Adipocyte (in vitro differentiated cells): ENCODE measurements at regions not wholly inside any gene's neighbourhood (a gene's known extent, or its start where the extent isn't known, plus 50 kb on each side); places are given as distances from the start of the nearest gene placed in this dataset.

Experiments
- DNase-seq: peaks from one replicate; pipeline ENCODE4 v3.0.0-alpha.2; 2015; ENCODE audit warnings: low read depth
- H3K27me3 ChIP-seq: replicated peaks from 2 replicates; pipeline ENCODE4 v1.7.0; 2013; ENCODE audit warnings: mild to moderate bottlenecking, low read length, moderate library complexity; ENCODE audit not compliant: control insufficient read depth, insufficient read depth
- H3K36me3 ChIP-seq: 2 replicates; pipeline ENCODE4 v1.7.0; 2013; ENCODE audit warnings: low read length, mild to moderate bottlenecking, moderate library complexity; ENCODE audit not compliant: control insufficient read depth, insufficient read depth, severe bottlenecking
- H3K4me1 ChIP-seq: 2 replicates; pipeline ENCODE4 v1.7.0; 2013; ENCODE audit warnings: mild to moderate bottlenecking, low read length, moderate library complexity; ENCODE audit not compliant: control insufficient read depth, insufficient read depth
- H3K4me3 ChIP-seq: 2 replicates; pipeline ENCODE4 v1.7.0; 2013; ENCODE audit warnings: mild to moderate bottlenecking, low read length, moderate library complexity
- H3K9ac ChIP-seq: 2 replicates; pipeline ENCODE4 v1.7.0; 2013; ENCODE audit warnings: mild to moderate bottlenecking, low read length, moderate library complexity
- H3K9me3 ChIP-seq: 2 replicates; pipeline ENCODE4 v1.7.0; 2013; ENCODE audit warnings: mild to moderate bottlenecking, low read length, moderate library complexity; ENCODE audit not compliant: control insufficient read depth

GRCh38 chr3:56908004-56908403 is 106.3 kb upstream of the ARHGEF3 start:
- no peak overlapping the region for H3K4me3 ChIP-seq
- no peaks in the 10 kb centered on the region for H3K36me3 ChIP-seq
- H3K27me3 ChIP-seq: no peaks in the 10 kb centered on the region
- no peaks in the 10 kb centered on the region for H3K9me3 ChIP-seq
- no peak for DNase-seq
- H3K9ac ChIP-seq: no peak overlapping the region
- H3K4me1 ChIP-seq: peaks cover 4% of the 10 kb centered on the region

GRCh38 chr3:56904552-56905215 is 102.9 kb upstream of the ARHGEF3 start:
- Histone ChIP-seq H3K4me3 (no peak overlapping the region), H3K27me3 (no peaks in the 10 kb centered on the region), H3K9ac (no peak overlapping the region), H3K36me3 (no peaks in the 10 kb centered on the region), H3K4me1 (peaks cover 4% of the 10 kb centered on the region), H3K9me3 (no peaks in the 10 kb centered on the region)
- DNase-seq: no peak

- no peaks in the 10 kb centered on the region for H3K36me3 ChIP-seq
- peaks cover 4% of the 10 kb centered on the region for H3K4me1 ChIP-seq
- no peak overlapping the region for H3K9ac ChIP-seq
- H3K9me3 ChIP-seq: no peaks in the 10 kb centered on the region
- H3K4me3 ChIP-seq: no peak overlapping the region
- DNase-seq: no peak
- H3K27me3 ChIP-seq: no peaks in the 10 kb centered on the region
These were observed 101.6 kb upstream of the ARHGEF3 start for GRCh38 chr3:56903231-56903782.

- peaks cover 4% of the 10 kb centered on the region for H3K4me1 ChIP-seq
- no peak for DNase-seq
- no peak overlapping the region for H3K4me3 ChIP-seq
- no peaks in the 10 kb centered on the region for H3K36me3 ChIP-seq
- no peaks in the 10 kb centered on the region for H3K27me3 ChIP-seq
- no peaks in the 10 kb centered on the region for H3K9me3 ChIP-seq
- H3K9ac ChIP-seq: no peak overlapping the region
These were observed 100.9 kb upstream of the ARHGEF3 start for GRCh38 chr3:56902468-56903160.

- no peaks in the 10 kb centered on the region for H3K27me3 ChIP-seq
- H3K4me1 ChIP-seq: peaks cover 4% of the 10 kb centered on the region
- no peaks in the 10 kb centered on the region for H3K9me3 ChIP-seq
- H3K4me3 ChIP-seq: no peak overlapping the region
- H3K36me3 ChIP-seq: no peaks in the 10 kb centered on the region
- no peak for DNase-seq
- no peak overlapping the region for H3K9ac ChIP-seq
These were observed 99.1 kb upstream of the ARHGEF3 start for GRCh38 chr3:56900801-56901200.

GRCh38 chr3:56899851-56900250 is 98.1 kb upstream of the ARHGEF3 start:
- H3K9me3 ChIP-seq: no peaks in the 10 kb centered on the region
- no peak for DNase-seq

GRCh38 chr3:56899078-56899477 is 97.3 kb upstream of the ARHGEF3 start:
- Histone ChIP-seq H3K4me1 (no peaks in the 10 kb centered on the region), H3K27me3 (no peaks in the 10 kb centered on the region), H3K4me3 (no peak overlapping the region), H3K9ac (no peak overlapping the region), H3K9me3 (no peaks in the 10 kb centered on the region), H3K36me3 (no peaks in the 10 kb centered on the region)
- no peak for DNase-seq

More at GRCh38 chr3:56899851-56900250, 98.1 kb upstream of the ARHGEF3 start:
- Histone ChIP-seq H3K9ac (no peak overlapping the region), H3K36me3 (no peaks in the 10 kb centered on the region), H3K4me3 (no peak overlapping the region), H3K27me3 (no peaks in the 10 kb centered on the region), H3K4me1 (peaks cover 3% of the 10 kb centered on the region)

- Histone ChIP-seq H3K4me1 (no peaks in the 10 kb centered on the region), H3K36me3 (no peaks in the 10 kb centered on the region), H3K9ac (no peak overlapping the region), H3K4me3 (no peak overlapping the region), H3K27me3 (no peaks in the 10 kb centered on the region), H3K9me3 (no peaks in the 10 kb centered on the region)
- no peak for DNase-seq
These were observed 94.6 kb upstream of the ARHGEF3 start for GRCh38 chr3:56896357-56896756.

GRCh38 chr3:56894881-56895431 is 93.2 kb upstream of the ARHGEF3 start:
- no peaks in the 10 kb centered on the region for H3K4me1 ChIP-seq
- no peak overlapping the region for H3K4me3 ChIP-seq
- no peaks in the 10 kb centered on the region for H3K9me3 ChIP-seq
- H3K36me3 ChIP-seq: no peaks in the 10 kb centered on the region
- no peaks in the 10 kb centered on the region for H3K27me3 ChIP-seq
- no peak overlapping the region for H3K9ac ChIP-seq
- DNase-seq: peak; percentile 22

GRCh38 chr3:56890448-56891091 is 88.8 kb upstream of the ARHGEF3 start:
- H3K9me3 ChIP-seq: no peaks in the 10 kb centered on the region
- H3K4me3 ChIP-seq: no peak overlapping the region
- DNase-seq: no peak
- H3K27me3 ChIP-seq: no peaks in the 10 kb centered on the region
- H3K4me1 ChIP-seq: no peaks in the 10 kb centered on the region
- no peaks in the 10 kb centered on the region for H3K36me3 ChIP-seq
- no peak overlapping the region for H3K9ac ChIP-seq

- no peaks in the 10 kb centered on the region for H3K27me3 ChIP-seq
- DNase-seq: no peak
- H3K9me3 ChIP-seq: no peaks in the 10 kb centered on the region
- H3K4me1 ChIP-seq: no peaks in the 10 kb centered on the region
- no peaks in the 10 kb centered on the region for H3K36me3 ChIP-seq
- H3K9ac ChIP-seq: no peak overlapping the region
- H3K4me3 ChIP-seq: no peak overlapping the region
These were observed 87.4 kb upstream of the ARHGEF3 start for GRCh38 chr3:56889131-56889530.
